ENCODE measurements at regions not wholly inside any gene's neighbourhood (a gene's known extent, or its start where the extent isn't known, plus 50 kb on each side); places are given as distances from the start of the nearest gene placed in this dataset.

DNA sequence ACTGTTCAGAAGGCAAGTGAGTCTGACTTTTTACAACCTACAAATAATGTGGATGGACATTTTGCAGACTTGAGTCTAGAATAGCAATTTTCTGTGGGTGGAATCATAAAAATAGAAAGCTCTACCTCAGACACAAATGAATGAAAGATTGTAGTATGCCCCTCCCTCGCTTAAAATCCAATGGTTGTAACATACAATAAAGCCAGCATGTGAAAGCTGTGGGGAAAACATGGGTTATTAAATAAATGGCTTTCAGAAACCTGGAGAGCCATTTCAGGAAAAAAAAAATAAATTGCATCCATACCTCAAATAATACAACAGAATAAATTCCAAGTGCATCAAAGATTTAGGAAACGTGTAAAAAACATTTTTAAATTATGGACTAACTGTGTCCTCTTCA lies 123.1 kb upstream of the MON1B start:
- TF ChIP-seq GATA3 (IDR thresholded peaks at IDR 0.05; ENCODE audit: low read depth, low read length) (no peak), GATA2 (IDR thresholded peaks at IDR 0.05; ENCODE audit: low read depth, low read length) (no peak)
